WTC11 (cell line): ENCODE measurements at regions not wholly inside any gene's neighbourhood (a gene's known extent, or its start where the extent isn't known, plus 50 kb on each side); places are given as distances from the start of the nearest gene placed in this dataset.

Source experiments
- AFF4 ChIP-seq: sonication (generic); formaldehyde crosslinking; IDR thresholded peaks from 2 replicates; pipeline ENCODE4 v1.8.1; 2023; ENCODE audit warnings: mild to moderate bottlenecking, missing genetic modification reagents, borderline replicate concordance
- CBFB ChIP-seq: sonication (generic); formaldehyde crosslinking; IDR thresholded peaks from 2 replicates; pipeline ENCODE4 v1.8.1; 2022; ENCODE audit warnings: mild to moderate bottlenecking, low read depth, missing genetic modification reagents
- CTCF ChIP-seq: fragments of 200-600 bp; IDR thresholded peaks from 2 replicates; pipeline ENCODE4 v1.8.0; 2022; ENCODE audit warnings: antibody characterized with exemption
- E2F5 ChIP-seq: sonication (generic); formaldehyde crosslinking; IDR thresholded peaks from 2 replicates; pipeline ENCODE4 v1.8.1; 2022; ENCODE audit warnings: mild to moderate bottlenecking, moderate library complexity, missing genetic modification reagents
- ESRRA ChIP-seq: sonication (generic); formaldehyde crosslinking; IDR thresholded peaks from 2 replicates; pipeline ENCODE4 v1.8.1; 2022; ENCODE audit warnings: mild to moderate bottlenecking, missing genetic modification reagents, borderline replicate concordance
- MXD4 ChIP-seq: fragments of 250-450 bp; sonication (Bioruptor Pico); IDR thresholded peaks from 2 replicates; pipeline ENCODE4 v1.8.0; 2021; ENCODE audit warnings: mild to moderate bottlenecking, moderate library complexity, borderline replicate concordance
- NFYB ChIP-seq: sonication (generic); formaldehyde crosslinking; conservative IDR thresholded peaks from 2 replicates; pipeline ENCODE4 v1.8.0; 2022; ENCODE audit warnings: low read depth, missing genetic modification reagents
- PREB ChIP-seq: sonication (generic); formaldehyde crosslinking; IDR thresholded peaks from 2 replicates; pipeline ENCODE4 v1.8.1; 2022; ENCODE audit warnings: mild to moderate bottlenecking, missing genetic modification reagents, moderate library complexity, borderline replicate concordance
- STAT6 ChIP-seq: sonication (generic); formaldehyde crosslinking; conservative IDR thresholded peaks from 2 replicates; pipeline ENCODE4 v1.8.1; 2023; ENCODE audit warnings: mild to moderate bottlenecking, low read depth, missing genetic modification reagents, moderate library complexity
- USF2 ChIP-seq: sonication (generic); formaldehyde crosslinking; IDR thresholded peaks from 2 replicates; pipeline ENCODE4 v1.8.1; 2023; ENCODE audit warnings: mild to moderate bottlenecking, missing genetic modification reagents, moderate library complexity
- ZBTB21 ChIP-seq: sonication (generic); formaldehyde crosslinking; IDR thresholded peaks from 2 replicates; pipeline ENCODE4 v1.8.1; 2023; ENCODE audit warnings: mild to moderate bottlenecking, missing genetic modification reagents, borderline replicate concordance
- ZNF121 ChIP-seq: sonication (generic); formaldehyde crosslinking; IDR thresholded peaks from 2 replicates; pipeline ENCODE4 v1.8.0; 2023; ENCODE audit warnings: missing genetic modification reagents
- ZNF416 ChIP-seq: fragments of 250-450 bp; sonication (Bioruptor Pico); IDR thresholded peaks from 2 replicates; pipeline ENCODE4 v1.9.0; 2021; ENCODE audit warnings: mild to moderate bottlenecking, inconsistent platforms

- TF ChIP-seq USF2 (no peak), CTCF (no peak), PREB (CRISPR knock-in tag) (no peak), ZNF416 (CRISPR knock-in tag) (no peak), ESRRA (CRISPR knock-in tag) (no peak), NFYB (CRISPR knock-in tag) (no peak), E2F5 (CRISPR knock-in tag) (no peak), ZNF121 (CRISPR knock-in tag) (no peak), CBFB (CRISPR knock-in tag) (no peak), MXD4 (CRISPR knock-in tag) (no peak), AFF4 (CRISPR knock-in tag) (no peak), STAT6 (CRISPR knock-in tag) (no peak), ZBTB21 (CRISPR knock-in tag) (no peak)
Observed at GRCh38 chr1:217153361-217153760, 430.1 kb upstream of the ESRRG start.
